Mucosa of descending colon (tissue), 3 donors: ENCODE measurements at regions not wholly inside any gene's neighbourhood (a gene's known extent, or its start where the extent isn't known, plus 50 kb on each side); places are given as distances from the start of the nearest gene placed in this dataset.
"Not testable (repeated sequence)": the region's sequence is repeated elsewhere in the genome, so short reads cannot be mapped to it uniquely, and the experiment has no call there.

Source experiments
- ATAC-seq: fragments of 200-7000 bp; cut with Tn5 transposase; one replicate; pipeline ENCODE4 v1.9.1; 2020; ENCODE audit warnings: mild to moderate bottlenecking, moderate library complexity
- DNase-seq, 3 donors: peaks; one replicate each; pipeline ENCODE4 v3.0.0-alpha.2; 2020
- H3K36me3 ChIP-seq: fragments of 200-600 bp; one replicate; pipeline ENCODE4 v1.8.0; 2021; ENCODE audit warnings: low read depth, mild to moderate bottlenecking
- H3K4me1 ChIP-seq: fragments of 200-600 bp; one replicate; pipeline ENCODE4 v1.8.0; 2021; ENCODE audit warnings: low read depth, mild to moderate bottlenecking
- H3K4me3 ChIP-seq: fragments of 200-600 bp; one replicate; pipeline ENCODE4 v1.8.0; 2021; ENCODE audit warnings: mild to moderate bottlenecking
- H3K9me3 ChIP-seq: fragments of 200-600 bp; one replicate; pipeline ENCODE4 v1.8.0; 2021; ENCODE audit warnings: mild to moderate bottlenecking
- CTCF ChIP-seq: fragments of 200-600 bp; IDR thresholded peaks from one replicate; pipeline ENCODE4 v1.8.0; 2022; ENCODE audit warnings: antibody characterized with exemption, mild to moderate bottlenecking
- intact Hi-C, 2 donors: fragments of 100-400 bp; cut with DNase I in 1 of 2; cut with micrococcal nuclease in 1 of 2; formaldehyde crosslinking; loops; one replicate each; pipeline versions ENCODE4 v1.11.0 to v1.11.1; 2022; cut with DNase I, micrococcal nuclease
- donor health status: DM: no; HTN: no; CAD: no; lungs with moderate emphysema.
- donor health status: DM: no; HTN: no; CAD: no.
- donor health status: DM: no; HTN: yes; CAD: no.

DNA sequence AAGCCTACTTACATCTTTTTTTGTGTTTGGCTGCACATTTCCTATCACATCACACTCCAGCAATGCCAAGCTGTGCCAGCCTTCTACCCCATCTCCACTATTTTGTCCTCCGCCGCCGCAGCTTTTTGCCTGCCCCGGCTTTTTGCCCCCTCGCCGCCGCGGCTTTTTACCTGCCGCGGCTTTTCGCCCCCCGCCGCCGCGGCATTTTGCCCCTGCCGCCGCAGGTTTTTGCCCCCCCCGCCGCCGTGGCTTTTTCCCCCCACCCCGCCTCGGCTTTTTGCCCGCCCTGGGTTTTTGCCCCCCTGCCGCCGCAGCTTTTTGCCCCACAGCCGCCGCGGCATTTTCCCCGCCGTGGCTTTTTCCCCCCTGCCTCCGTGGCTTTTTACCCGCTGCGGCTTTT, 506.0 kb downstream of the ZNF37A start:
- no peak overlapping the region for H3K4me3 ChIP-seq
- ATAC-seq = no peak
- TF ChIP-seq CTCF = no peak
- intact Hi-C loops = no loop called here
- H3K9me3 ChIP-seq = peaks cover 35% of the 10 kb centered on the region
- no peaks in the 10 kb centered on the region for H3K36me3 ChIP-seq
- no peak for DNase-seq
- H3K4me1 ChIP-seq = no peaks in the 10 kb centered on the region

GRCh38 chr10:38600696-38601095, 506.6 kb downstream of the ZNF37A start:
- intact Hi-C loops = no loop called here
- ATAC-seq (no peak), DNase-seq (no peak)
- peaks cover 39% of the 10 kb centered on the region for H3K9me3 ChIP-seq
- H3K4me3 ChIP-seq = no peak overlapping the region
- no peaks in the 10 kb centered on the region for H3K36me3 ChIP-seq
- H3K4me1 ChIP-seq = no peaks in the 10 kb centered on the region
- TF ChIP-seq CTCF = no peak

DNA sequence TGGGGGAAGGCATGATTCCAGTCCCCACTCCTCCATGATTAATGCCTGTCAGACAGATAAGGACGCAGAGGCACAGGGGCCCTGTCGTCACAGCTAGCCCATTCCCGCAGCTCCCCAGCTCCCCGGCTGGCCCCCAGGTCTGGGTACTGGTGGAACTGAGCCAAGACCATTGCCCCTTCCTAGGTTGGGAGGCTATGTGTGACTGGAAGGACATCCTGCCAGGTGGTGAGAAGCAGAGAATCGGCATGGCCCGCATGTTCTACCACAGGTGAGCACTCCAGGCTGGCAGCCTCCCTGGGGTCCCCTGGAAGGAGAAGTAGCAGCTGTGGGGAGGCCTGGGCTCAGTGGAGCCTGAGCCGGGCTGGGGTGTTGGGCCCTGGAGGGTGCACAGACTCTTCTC, 509.5 kb downstream of the ZNF37A start:
- intact Hi-C loops, H3K36me3 ChIP-seq, H3K4me1 ChIP-seq, ATAC-seq, DNase-seq, H3K4me3 ChIP-seq: not testable (repeated sequence)
- H3K9me3 ChIP-seq = peaks cover 57% of the 10 kb centered on the region

DNA sequence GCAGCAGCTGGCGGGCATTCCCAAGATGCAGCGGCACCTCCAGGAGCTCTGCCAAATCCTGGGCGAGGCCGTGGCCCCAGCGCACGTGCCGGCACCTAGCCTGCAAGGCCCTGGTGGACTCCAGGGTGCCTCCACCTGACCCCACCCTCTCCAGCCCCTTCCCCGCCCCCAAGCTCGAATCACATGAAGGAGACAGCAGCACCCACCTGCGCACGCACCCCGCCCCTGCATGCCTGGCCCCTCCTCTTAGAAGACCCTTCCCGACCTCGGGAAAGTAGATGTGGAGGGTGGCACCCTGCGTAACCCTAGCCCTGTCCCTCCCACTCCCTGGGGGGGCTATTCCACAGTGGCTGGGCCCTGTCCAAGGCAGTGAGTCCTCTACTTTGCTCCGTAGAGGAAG, 510.3 kb downstream of the ZNF37A start:
- H3K4me1 ChIP-seq, H3K36me3 ChIP-seq, DNase-seq, ATAC-seq, H3K4me3 ChIP-seq, intact Hi-C loops: not testable (repeated sequence)
- peaks cover 58% of the 10 kb centered on the region for H3K9me3 ChIP-seq

GRCh38 chr10:38605153-38605661, 511.1 kb downstream of the ZNF37A start:
- DNase-seq (no peak), ATAC-seq (no peak)
- intact Hi-C loops = no loop called here

GRCh38 chr10:38615596-38615995, 521.5 kb downstream of the ZNF37A start:
- H3K36me3 ChIP-seq, H3K4me3 ChIP-seq, intact Hi-C loops, DNase-seq, ATAC-seq, H3K4me1 ChIP-seq: not testable (repeated sequence)
- peaks cover 23% of the 10 kb centered on the region for H3K9me3 ChIP-seq

More at GRCh38 chr10:38605153-38605661, 511.1 kb downstream of the ZNF37A start:
- no peak for TF ChIP-seq CTCF
- no peak overlapping the region for H3K4me3 ChIP-seq
- no peaks in the 10 kb centered on the region for H3K36me3 ChIP-seq
- peaks cover 59% of the 10 kb centered on the region for H3K9me3 ChIP-seq
- no peaks in the 10 kb centered on the region for H3K4me1 ChIP-seq

GRCh38 chr10:38619831-38620230, 525.7 kb downstream of the ZNF37A start:
- H3K4me3 ChIP-seq, DNase-seq, intact Hi-C loops, ATAC-seq, H3K4me1 ChIP-seq, H3K36me3 ChIP-seq: not testable (repeated sequence)
- peaks cover 28% of the 10 kb centered on the region for H3K9me3 ChIP-seq

DNA sequence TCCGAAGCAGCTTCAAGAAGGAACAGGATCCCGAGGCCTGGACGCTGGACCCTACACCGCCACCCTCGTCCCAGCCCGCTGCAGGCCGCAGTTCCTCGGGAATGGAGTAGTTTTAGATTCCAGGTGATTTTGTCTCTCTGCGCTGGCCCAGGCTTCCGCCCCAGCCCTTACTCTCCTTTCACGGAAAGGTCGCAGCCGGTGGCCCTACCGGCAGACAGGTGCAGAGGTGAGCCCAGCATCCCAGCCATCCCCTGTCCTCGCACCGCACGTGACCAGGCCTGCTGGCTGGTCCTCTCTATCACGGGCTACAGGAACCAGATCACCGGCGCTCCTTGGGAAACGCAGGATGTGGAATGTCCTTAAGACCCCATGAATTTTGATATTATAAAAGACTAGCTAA, 541.5 kb downstream of the ZNF37A start:
- intact Hi-C loops, ATAC-seq, H3K36me3 ChIP-seq, H3K4me1 ChIP-seq, DNase-seq, H3K4me3 ChIP-seq: not testable (repeated sequence)
- peaks cover 17% of the 10 kb centered on the region for H3K9me3 ChIP-seq
